IPS-20b (cell line): ENCODE measurements at regions not wholly inside any gene's neighbourhood (a gene's known extent, or its start where the extent isn't known, plus 50 kb on each side); places are given as distances from the start of the nearest gene placed in this dataset.

Experiments
- H3K27ac ChIP-seq: one replicate; pipeline ENCODE4 v1.5.1; 2013; ENCODE audit warnings: low read length
- H3K27me3 ChIP-seq: 2 replicates; pipeline ENCODE4 v1.6.1; 2013; ENCODE audit warnings: mild to moderate bottlenecking, low read length, inconsistent platforms; ENCODE audit not compliant: insufficient read depth
- H3K36me3 ChIP-seq: 2 replicates; pipeline ENCODE4 v1.6.1; 2013; ENCODE audit warnings: low read depth, mild to moderate bottlenecking, inconsistent platforms, low read length, moderate library complexity; ENCODE audit not compliant: insufficient read depth
- H3K4me1 ChIP-seq: 2 replicates; pipeline ENCODE4 v1.6.1; 2013; ENCODE audit warnings: mild to moderate bottlenecking, control low read depth, inconsistent platforms, low read length, moderate library complexity; ENCODE audit not compliant: insufficient read depth
- H3K4me3 ChIP-seq: 2 replicates; pipeline ENCODE4 v1.5.1; 2013; ENCODE audit warnings: mild to moderate bottlenecking, low read length, inconsistent platforms
- H3K9ac ChIP-seq: 2 replicates; pipeline ENCODE4 v1.6.1; 2013; ENCODE audit warnings: low read depth, mild to moderate bottlenecking, inconsistent platforms, low read length, moderate library complexity
- H3K9me3 ChIP-seq: 2 replicates; pipeline ENCODE4 v1.6.1; 2013; ENCODE audit warnings: mild to moderate bottlenecking, low read depth, low read length, inconsistent platforms; ENCODE audit not compliant: insufficient read depth

DNA sequence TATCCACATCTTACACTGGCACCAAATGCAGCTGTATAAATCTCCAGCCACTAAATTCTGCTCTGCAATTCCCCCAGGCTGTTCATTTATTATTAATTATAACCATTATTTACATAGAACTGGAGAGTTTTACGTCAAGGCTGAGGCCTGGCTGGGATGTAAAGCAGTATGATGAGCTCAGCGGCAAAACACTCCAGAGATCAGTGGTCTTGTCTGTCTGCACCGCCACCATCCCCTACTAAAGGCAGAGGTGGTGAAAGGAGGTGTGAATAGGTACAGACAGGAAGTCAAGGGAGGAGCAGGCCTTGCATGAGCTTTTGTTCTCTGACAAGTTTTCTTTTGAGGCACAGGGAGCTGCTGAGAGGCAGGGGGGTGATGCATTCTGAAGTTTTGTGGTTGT, 159.9 kb upstream of the PCSK2 start:
- Histone ChIP-seq H3K27me3 (no peaks in the 10 kb centered on the region), H3K36me3 (no peaks in the 10 kb centered on the region)

GRCh38 chr20:17068084-17068711, 158.6 kb upstream of the PCSK2 start:
- Histone ChIP-seq H3K9me3 (no peaks in the 10 kb centered on the region), H3K4me3 (no peak overlapping the region), H3K9ac (no peak overlapping the region), H3K36me3 (no peaks in the 10 kb centered on the region), H3K27me3 (no peaks in the 10 kb centered on the region), H3K27ac (no peak overlapping the region), H3K4me1 (peaks cover 10% of the 10 kb centered on the region)

More for the DNA sequence above, 159.9 kb upstream of the PCSK2 start:
- no peak overlapping the region for H3K4me3 ChIP-seq
- no peaks in the 10 kb centered on the region for H3K9me3 ChIP-seq
- H3K4me1 ChIP-seq, result peaks cover 10% of the 10 kb centered on the region
- no peak overlapping the region for H3K27ac ChIP-seq
- no peak overlapping the region for H3K9ac ChIP-seq

DNA sequence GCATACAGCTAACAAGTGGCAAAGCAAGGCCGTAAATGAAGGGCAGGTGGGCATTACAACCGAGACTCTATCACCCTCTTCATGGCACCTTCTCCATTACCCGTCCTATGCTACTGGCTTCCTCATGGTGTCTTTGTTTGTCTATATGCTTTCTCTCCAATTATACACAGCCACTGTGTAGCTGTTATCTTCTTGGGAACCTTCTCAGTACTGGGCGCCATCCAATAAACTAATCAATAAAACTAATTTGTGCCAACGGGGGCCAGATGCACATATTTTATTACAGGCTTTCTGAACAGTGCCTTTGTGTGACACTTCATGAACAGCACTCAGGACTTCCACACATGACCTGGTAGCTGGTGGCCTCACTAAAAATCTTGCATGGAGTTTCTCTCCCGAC, 149.8 kb upstream of the PCSK2 start:
- H3K27ac ChIP-seq, result no peak overlapping the region
- no peak overlapping the region for H3K4me3 ChIP-seq
- no peaks in the 10 kb centered on the region for H3K9me3 ChIP-seq
- H3K27me3 ChIP-seq, result no peaks in the 10 kb centered on the region
- H3K9ac ChIP-seq, result no peak overlapping the region
- no peaks in the 10 kb centered on the region for H3K36me3 ChIP-seq
- no peaks in the 10 kb centered on the region for H3K4me1 ChIP-seq

DNA sequence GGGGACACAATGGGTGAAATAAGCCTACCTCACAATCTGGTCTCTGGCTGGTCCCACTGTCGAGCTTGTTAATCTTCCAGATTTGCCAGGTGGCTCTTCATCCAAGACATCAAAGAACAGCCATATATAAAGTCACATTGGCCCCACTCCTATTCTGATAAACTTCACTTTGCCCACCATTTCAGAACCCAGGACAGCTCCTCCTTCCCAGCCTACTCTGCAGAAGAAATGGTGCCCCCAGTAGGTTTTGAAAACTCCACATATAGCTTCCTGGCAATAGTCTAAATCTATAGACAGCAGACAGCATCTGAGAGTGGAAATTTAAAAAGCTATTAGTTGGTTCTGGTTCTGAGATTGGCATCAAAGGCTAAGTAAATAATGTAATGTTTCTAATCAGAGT, 143.1 kb upstream of the PCSK2 start:
- Histone ChIP-seq H3K27ac (no peak overlapping the region), H3K27me3 (no peaks in the 10 kb centered on the region), H3K4me1 (no peaks in the 10 kb centered on the region), H3K36me3 (no peaks in the 10 kb centered on the region), H3K9me3 (no peaks in the 10 kb centered on the region), H3K4me3 (no peak overlapping the region), H3K9ac (no peak overlapping the region)

- no peaks in the 10 kb centered on the region for H3K36me3 ChIP-seq
- H3K27me3 ChIP-seq, result no peaks in the 10 kb centered on the region
- H3K9me3 ChIP-seq, result no peaks in the 10 kb centered on the region
- H3K27ac ChIP-seq, result no peak overlapping the region
- H3K9ac ChIP-seq, result no peak overlapping the region
- no peak overlapping the region for H3K4me3 ChIP-seq
- H3K4me1 ChIP-seq, result no peaks in the 10 kb centered on the region
Measured at GRCh38 chr20:17084909-17085308, 141.9 kb upstream of the PCSK2 start.

- Histone ChIP-seq H3K27me3 (no peaks in the 10 kb centered on the region), H3K27ac (no peak overlapping the region), H3K4me3 (no peak overlapping the region), H3K4me1 (no peaks in the 10 kb centered on the region), H3K36me3 (no peaks in the 10 kb centered on the region), H3K9me3 (no peaks in the 10 kb centered on the region), H3K9ac (no peak overlapping the region)
Measured at GRCh38 chr20:17093782-17094181, 133.1 kb upstream of the PCSK2 start.

GRCh38 chr20:17097603-17098002, 129.2 kb upstream of the PCSK2 start:
- no peak overlapping the region for H3K4me3 ChIP-seq
- H3K9me3 ChIP-seq, result no peaks in the 10 kb centered on the region
- no peaks in the 10 kb centered on the region for H3K27me3 ChIP-seq
- no peak overlapping the region for H3K9ac ChIP-seq
- peaks cover 6% of the 10 kb centered on the region; the same call in 1 of the 2 replicates for H3K4me1 ChIP-seq
- no peaks in the 10 kb centered on the region for H3K36me3 ChIP-seq
- no peak overlapping the region for H3K27ac ChIP-seq

- Histone ChIP-seq H3K4me1 (peaks cover 6% of the 10 kb centered on the region; the same call in 1 of the 2 replicates), H3K27me3 (no peaks in the 10 kb centered on the region), H3K27ac (no peak overlapping the region), H3K4me3 (no peak overlapping the region), H3K9ac (no peak overlapping the region), H3K36me3 (no peaks in the 10 kb centered on the region), H3K9me3 (no peaks in the 10 kb centered on the region)
Measured at GRCh38 chr20:17100506-17100905, 126.3 kb upstream of the PCSK2 start.

DNA sequence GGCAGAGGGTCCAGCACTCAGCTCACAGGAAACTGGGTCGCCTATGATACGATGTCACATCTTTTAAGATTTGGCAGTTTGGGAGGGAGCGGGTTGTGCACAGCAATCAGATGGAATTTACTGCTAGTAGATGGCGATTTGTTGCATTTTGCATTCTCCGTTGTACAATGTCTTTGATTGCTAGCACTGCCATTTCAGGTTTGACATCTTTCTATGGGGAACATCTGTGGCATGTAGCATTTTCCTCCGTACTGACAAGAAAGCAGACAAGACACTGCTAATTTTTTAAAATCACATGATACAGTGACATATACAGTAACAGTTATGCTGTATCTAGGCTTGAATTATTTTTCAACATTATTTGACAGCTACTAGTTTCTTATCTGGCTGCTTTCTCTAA, 119.7 kb upstream of the PCSK2 start:
- Histone ChIP-seq H3K27ac (no peak overlapping the region), H3K9me3 (no peaks in the 10 kb centered on the region), H3K9ac (no peak overlapping the region), H3K36me3 (no peaks in the 10 kb centered on the region), H3K27me3 (no peaks in the 10 kb centered on the region), H3K4me3 (no peak overlapping the region), H3K4me1 (no peaks in the 10 kb centered on the region)

DNA sequence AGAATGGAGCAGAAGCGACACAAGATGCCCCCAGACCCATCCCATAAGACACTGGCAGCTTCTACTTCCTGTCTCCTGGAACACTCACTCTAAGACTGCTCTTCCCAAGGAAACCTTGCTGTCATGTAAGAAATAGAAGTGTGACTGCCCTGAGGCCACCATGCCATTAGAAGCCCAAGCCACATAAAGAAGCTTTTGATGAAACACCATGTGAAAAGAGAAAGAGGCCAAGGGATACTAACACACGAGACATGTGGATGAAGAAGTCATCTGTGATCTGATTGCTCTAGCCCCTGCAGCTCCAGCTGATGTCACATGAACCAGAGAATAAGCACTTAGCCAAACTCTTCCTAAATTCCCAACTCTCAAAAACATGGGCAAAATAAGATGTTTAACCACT, 117.9 kb upstream of the PCSK2 start:
- Histone ChIP-seq H3K9me3 (no peaks in the 10 kb centered on the region), H3K4me3 (no peak overlapping the region), H3K36me3 (no peaks in the 10 kb centered on the region), H3K27me3 (no peaks in the 10 kb centered on the region), H3K4me1 (no peaks in the 10 kb centered on the region), H3K27ac (no peak overlapping the region), H3K9ac (no peak overlapping the region)

- H3K4me1 ChIP-seq, result no peaks in the 10 kb centered on the region
- no peak overlapping the region for H3K4me3 ChIP-seq
- no peaks in the 10 kb centered on the region for H3K27me3 ChIP-seq
- no peak overlapping the region for H3K27ac ChIP-seq
- H3K36me3 ChIP-seq, result no peaks in the 10 kb centered on the region
- H3K9me3 ChIP-seq, result no peaks in the 10 kb centered on the region
- H3K9ac ChIP-seq, result no peak overlapping the region
Measured at GRCh38 chr20:17109307-17109706, 117.5 kb upstream of the PCSK2 start.

DNA sequence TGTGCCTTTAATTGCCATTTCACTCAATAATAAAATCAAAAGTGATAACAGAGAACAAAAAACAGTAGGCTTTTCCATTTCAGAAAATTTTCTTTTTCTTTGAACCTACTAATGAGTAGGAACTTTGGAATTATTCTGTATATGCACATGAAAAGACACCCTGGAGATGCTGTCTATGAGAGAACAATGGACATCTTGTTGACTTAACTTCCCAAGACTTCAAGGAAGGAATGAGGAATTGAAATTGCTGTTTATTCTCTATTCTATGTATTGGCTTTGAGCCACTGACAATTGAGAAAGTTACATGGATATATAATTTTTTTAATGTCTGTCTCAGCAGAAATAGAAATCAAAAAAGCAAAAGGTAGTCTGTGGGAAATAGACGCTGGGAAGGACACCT, 98.6 kb upstream of the PCSK2 start:
- H3K9ac ChIP-seq, result no peak overlapping the region
- H3K9me3 ChIP-seq, result no peaks in the 10 kb centered on the region
- no peaks in the 10 kb centered on the region for H3K27me3 ChIP-seq
- H3K27ac ChIP-seq, result no peak overlapping the region
- no peak overlapping the region for H3K4me3 ChIP-seq
- no peaks in the 10 kb centered on the region for H3K36me3 ChIP-seq
- peaks cover 11% of the 10 kb centered on the region for H3K4me1 ChIP-seq
